ENCODE measurements at regions not wholly inside any gene's neighbourhood (a gene's known extent, or its start where the extent isn't known, plus 50 kb on each side); places are given as distances from the start of the nearest gene placed in this dataset.

DNA sequence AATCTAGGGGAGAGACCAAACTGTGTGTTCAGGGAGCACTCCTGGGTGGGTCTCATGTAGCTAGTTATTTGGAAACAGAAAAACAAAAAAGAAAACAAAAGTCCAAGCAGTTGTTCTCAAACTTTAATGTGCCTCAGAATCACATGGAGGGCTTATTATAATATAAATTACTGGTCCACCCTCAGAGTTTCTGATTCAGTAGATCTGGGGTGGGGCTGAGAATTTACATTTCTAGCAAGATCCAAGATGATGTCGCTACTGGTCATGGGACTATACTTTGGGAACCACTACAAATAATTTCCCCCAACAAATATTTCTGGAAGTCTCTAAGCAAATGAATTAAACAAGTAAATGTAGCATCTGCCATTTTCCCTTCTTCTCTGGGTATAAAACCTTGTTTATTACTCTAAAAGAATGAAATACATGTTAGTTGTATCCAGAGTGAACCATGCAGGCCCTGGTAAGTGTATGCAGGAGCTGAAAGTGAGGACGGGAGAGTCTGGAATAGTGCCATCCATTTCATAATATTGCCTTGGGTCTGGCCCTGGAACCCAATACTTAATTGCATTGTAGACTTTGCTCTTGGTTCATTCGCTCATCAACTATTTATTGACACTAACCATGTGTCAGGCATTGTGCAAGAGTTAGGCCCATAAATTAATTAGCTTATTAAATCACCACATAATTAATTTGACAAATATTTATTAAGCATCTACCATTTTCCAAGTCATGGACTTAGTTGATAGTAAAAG is 490.8 kb downstream of the EPM2A start (continued):
- TF ChIP-seq, protein P1, sequence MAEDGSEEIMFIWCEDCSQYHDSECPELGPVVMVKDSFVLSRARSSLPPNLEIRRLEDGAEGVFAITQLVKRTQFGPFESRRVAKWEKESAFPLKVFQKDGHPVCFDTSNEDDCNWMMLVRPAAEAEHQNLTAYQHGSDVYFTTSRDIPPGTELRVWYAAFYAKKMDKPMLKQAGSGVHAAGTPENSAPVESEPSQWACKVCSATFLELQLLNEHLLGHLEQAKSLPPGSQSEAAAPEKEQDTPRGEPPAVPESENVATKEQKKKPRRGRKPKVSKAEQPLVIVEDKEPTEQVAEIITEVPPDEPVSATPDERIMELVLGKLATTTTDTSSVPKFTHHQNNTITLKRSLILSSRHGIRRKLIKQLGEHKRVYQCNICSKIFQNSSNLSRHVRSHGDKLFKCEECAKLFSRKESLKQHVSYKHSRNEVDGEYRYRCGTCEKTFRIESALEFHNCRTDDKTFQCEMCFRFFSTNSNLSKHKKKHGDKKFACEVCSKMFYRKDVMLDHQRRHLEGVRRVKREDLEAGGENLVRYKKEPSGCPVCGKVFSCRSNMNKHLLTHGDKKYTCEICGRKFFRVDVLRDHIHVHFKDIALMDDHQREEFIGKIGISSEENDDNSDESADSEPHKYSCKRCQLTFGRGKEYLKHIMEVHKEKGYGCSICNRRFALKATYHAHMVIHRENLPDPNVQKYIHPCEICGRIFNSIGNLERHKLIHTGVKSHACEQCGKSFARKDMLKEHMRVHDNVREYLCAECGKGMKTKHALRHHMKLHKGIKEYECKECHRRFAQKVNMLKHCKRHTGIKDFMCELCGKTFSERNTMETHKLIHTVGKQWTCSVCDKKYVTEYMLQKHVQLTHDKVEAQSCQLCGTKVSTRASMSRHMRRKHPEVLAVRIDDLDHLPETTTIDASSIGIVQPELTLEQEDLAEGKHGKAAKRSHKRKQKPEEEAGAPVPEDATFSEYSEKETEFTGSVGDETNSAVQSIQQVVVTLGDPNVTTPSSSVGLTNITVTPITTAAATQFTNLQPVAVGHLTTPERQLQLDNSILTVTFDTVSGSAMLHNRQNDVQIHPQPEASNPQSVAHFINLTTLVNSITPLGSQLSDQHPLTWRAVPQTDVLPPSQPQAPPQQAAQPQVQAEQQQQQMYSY (CRISPR knock-in tag; IDR thresholded peaks at IDR 0.05), result no peak
- TF ChIP-seq TP53 (CRISPR knock-in tag; IDR thresholded peaks at IDR 0.05) (no peak), JUN (CRISPR knock-in tag; IDR thresholded peaks at IDR 0.05) (no peak), NR1H2 (CRISPR knock-in tag; IDR thresholded peaks at IDR 0.05) (no peak), NFE2L1 (CRISPR knock-in tag; IDR thresholded peaks at IDR 0.05) (no peak), CREM (CRISPR knock-in tag; IDR thresholded peaks at IDR 0.05) (no peak), ESRRA (CRISPR knock-in tag; IDR thresholded peaks at IDR 0.05; ENCODE audit: borderline replicate concordance) (no peak)
- TF ChIP-seq, protein P2, sequence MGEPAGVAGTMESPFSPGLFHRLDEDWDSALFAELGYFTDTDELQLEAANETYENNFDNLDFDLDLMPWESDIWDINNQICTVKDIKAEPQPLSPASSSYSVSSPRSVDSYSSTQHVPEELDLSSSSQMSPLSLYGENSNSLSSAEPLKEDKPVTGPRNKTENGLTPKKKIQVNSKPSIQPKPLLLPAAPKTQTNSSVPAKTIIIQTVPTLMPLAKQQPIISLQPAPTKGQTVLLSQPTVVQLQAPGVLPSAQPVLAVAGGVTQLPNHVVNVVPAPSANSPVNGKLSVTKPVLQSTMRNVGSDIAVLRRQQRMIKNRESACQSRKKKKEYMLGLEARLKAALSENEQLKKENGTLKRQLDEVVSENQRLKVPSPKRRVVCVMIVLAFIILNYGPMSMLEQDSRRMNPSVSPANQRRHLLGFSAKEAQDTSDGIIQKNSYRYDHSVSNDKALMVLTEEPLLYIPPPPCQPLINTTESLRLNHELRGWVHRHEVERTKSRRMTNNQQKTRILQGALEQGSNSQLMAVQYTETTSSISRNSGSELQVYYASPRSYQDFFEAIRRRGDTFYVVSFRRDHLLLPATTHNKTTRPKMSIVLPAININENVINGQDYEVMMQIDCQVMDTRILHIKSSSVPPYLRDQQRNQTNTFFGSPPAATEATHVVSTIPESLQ (CRISPR knock-in tag; IDR thresholded peaks at IDR 0.05), result no peak
- TF ChIP-seq, protein P3, sequence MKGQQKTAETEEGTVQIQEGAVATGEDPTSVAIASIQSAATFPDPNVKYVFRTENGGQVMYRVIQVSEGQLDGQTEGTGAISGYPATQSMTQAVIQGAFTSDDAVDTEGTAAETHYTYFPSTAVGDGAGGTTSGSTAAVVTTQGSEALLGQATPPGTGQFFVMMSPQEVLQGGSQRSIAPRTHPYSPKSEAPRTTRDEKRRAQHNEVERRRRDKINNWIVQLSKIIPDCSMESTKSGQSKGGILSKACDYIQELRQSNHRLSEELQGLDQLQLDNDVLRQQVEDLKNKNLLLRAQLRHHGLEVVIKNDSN (CRISPR knock-in tag; IDR thresholded peaks at IDR 0.05), result no peak
- TF ChIP-seq, protein P4, sequence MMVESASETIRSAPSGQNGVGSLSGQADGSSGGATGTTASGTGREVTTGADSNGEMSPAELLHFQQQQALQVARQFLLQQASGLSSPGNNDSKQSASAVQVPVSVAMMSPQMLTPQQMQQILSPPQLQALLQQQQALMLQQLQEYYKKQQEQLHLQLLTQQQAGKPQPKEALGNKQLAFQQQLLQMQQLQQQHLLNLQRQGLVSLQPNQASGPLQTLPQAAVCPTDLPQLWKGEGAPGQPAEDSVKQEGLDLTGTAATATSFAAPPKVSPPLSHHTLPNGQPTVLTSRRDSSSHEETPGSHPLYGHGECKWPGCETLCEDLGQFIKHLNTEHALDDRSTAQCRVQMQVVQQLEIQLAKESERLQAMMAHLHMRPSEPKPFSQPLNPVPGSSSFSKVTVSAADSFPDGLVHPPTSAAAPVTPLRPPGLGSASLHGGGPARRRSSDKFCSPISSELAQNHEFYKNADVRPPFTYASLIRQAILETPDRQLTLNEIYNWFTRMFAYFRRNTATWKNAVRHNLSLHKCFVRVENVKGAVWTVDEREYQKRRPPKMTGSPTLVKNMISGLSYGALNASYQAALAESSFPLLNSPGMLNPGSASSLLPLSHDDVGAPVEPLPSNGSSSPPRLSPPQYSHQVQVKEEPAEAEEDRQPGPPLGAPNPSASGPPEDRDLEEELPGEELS (CRISPR knock-in tag; IDR thresholded peaks at IDR 0.05), result no peak
- TF ChIP-seq, protein P5, sequence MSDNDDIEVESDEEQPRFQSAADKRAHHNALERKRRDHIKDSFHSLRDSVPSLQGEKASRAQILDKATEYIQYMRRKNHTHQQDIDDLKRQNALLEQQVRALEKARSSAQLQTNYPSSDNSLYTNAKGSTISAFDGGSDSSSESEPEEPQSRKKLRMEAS (CRISPR knock-in tag; IDR thresholded peaks at IDR 0.05), result no peak
- TF ChIP-seq, protein P6, sequence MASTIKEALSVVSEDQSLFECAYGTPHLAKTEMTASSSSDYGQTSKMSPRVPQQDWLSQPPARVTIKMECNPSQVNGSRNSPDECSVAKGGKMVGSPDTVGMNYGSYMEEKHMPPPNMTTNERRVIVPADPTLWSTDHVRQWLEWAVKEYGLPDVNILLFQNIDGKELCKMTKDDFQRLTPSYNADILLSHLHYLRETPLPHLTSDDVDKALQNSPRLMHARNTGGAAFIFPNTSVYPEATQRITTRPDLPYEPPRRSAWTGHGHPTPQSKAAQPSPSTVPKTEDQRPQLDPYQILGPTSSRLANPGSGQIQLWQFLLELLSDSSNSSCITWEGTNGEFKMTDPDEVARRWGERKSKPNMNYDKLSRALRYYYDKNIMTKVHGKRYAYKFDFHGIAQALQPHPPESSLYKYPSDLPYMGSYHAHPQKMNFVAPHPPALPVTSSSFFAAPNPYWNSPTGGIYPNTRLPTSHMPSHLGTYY (CRISPR knock-in tag; IDR thresholded peaks at IDR 0.05), result no peak

DNA sequence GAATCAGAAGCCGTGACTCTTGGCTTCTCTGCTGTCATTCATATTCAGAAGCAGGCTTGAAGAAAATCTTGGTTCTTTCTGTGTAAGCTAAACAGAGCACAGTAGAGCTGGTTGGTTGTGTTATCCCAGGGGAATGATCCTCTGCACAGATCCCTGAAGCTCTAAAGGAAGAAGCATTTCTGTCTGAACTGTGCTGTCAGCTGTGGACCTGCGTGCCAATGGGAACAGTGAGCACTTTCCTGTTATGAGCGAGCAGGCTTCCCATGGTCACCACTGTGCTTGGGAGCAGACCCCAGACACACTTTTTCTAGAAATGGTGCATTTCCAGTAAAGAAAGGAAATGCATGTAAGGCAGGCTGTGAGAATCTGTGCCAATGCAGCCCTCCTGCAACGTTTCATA is 490.2 kb downstream of the EPM2A start:
- no peak overlapping the region for H3K27ac Mint-ChIP-seq
- no peak; the same call in 1 of the 2 replicates for ATAC-seq
- H3K9me3 Mint-ChIP-seq, result peaks cover 14% of the 10 kb centered on the region
- no peaks in the 10 kb centered on the region for H3K4me1 Mint-ChIP-seq
- H3K27me3 Mint-ChIP-seq (ENCODE audit: low read depth), result no peaks in the 10 kb centered on the region; the same call in 1 of the 2 replicates
- DNase-seq (ENCODE audit: low spot score), result no peak
- CTCF ChIA-PET, result no interaction called here
- POLR2A ChIA-PET, result no interaction called here
- H3K36me3 Mint-ChIP-seq, result no peaks in the 10 kb centered on the region
- no peak overlapping the region for H3K4me3 Mint-ChIP-seq
- TF ChIP-seq JAZF1 (CRISPR knock-in tag; IDR thresholded peaks at IDR 0.05) (no peak), ATF1 (CRISPR knock-in tag; IDR thresholded peaks at IDR 0.05) (no peak), NR2C2 (CRISPR knock-in tag; IDR thresholded peaks at IDR 0.05) (no peak)
- TF ChIP-seq, protein P3 (CRISPR knock-in tag; IDR thresholded peaks at IDR 0.05), result no peak
- TF ChIP-seq, protein P7, sequence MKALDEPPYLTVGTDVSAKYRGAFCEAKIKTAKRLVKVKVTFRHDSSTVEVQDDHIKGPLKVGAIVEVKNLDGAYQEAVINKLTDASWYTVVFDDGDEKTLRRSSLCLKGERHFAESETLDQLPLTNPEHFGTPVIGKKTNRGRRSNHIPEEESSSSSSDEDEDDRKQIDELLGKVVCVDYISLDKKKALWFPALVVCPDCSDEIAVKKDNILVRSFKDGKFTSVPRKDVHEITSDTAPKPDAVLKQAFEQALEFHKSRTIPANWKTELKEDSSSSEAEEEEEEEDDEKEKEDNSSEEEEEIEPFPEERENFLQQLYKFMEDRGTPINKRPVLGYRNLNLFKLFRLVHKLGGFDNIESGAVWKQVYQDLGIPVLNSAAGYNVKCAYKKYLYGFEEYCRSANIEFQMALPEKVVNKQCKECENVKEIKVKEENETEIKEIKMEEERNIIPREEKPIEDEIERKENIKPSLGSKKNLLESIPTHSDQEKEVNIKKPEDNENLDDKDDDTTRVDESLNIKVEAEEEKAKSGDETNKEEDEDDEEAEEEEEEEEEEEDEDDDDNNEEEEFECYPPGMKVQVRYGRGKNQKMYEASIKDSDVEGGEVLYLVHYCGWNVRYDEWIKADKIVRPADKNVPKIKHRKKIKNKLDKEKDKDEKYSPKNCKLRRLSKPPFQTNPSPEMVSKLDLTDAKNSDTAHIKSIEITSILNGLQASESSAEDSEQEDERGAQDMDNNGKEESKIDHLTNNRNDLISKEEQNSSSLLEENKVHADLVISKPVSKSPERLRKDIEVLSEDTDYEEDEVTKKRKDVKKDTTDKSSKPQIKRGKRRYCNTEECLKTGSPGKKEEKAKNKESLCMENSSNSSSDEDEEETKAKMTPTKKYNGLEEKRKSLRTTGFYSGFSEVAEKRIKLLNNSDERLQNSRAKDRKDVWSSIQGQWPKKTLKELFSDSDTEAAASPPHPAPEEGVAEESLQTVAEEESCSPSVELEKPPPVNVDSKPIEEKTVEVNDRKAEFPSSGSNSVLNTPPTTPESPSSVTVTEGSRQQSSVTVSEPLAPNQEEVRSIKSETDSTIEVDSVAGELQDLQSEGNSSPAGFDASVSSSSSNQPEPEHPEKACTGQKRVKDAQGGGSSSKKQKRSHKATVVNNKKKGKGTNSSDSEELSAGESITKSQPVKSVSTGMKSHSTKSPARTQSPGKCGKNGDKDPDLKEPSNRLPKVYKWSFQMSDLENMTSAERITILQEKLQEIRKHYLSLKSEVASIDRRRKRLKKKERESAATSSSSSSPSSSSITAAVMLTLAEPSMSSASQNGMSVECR (CRISPR knock-in tag; IDR thresholded peaks at IDR 0.05; ENCODE audit: borderline replicate concordance), result no peak
- TF ChIP-seq, protein P8, sequence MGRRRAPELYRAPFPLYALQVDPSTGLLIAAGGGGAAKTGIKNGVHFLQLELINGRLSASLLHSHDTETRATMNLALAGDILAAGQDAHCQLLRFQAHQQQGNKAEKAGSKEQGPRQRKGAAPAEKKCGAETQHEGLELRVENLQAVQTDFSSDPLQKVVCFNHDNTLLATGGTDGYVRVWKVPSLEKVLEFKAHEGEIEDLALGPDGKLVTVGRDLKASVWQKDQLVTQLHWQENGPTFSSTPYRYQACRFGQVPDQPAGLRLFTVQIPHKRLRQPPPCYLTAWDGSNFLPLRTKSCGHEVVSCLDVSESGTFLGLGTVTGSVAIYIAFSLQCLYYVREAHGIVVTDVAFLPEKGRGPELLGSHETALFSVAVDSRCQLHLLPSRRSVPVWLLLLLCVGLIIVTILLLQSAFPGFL (CRISPR knock-in tag; IDR thresholded peaks at IDR 0.05; ENCODE audit: borderline replicate concordance), result no peak

Data from WTC11 (cell line).